GM18499 (cell line): ENCODE measurements at regions not wholly inside any gene's neighbourhood (a gene's known extent, or its start where the extent isn't known, plus 50 kb on each side); places are given as distances from the start of the nearest gene placed in this dataset.

Source experiments
- ATAC-seq: cut with Tn5 transposase; IDR thresholded peaks from one replicate; pipeline ENCODE4 v1.9.1; 2021; ENCODE audit warnings: moderate number of reproducible peaks; ENCODE audit not compliant: insufficient read depth, unreplicated experiment

- ATAC-seq: no peak
Observed at GRCh38 chr13:70363991-70364390, 255.7 kb upstream of the KLHL1 start.

- no peak for ATAC-seq
Observed at GRCh38 chr13:70362820-70363570, 254.7 kb upstream of the KLHL1 start.

- no peak for ATAC-seq
Observed at GRCh38 chr13:70357031-70357430, 248.8 kb upstream of the KLHL1 start.

- ATAC-seq: no peak
Observed at GRCh38 chr13:70353096-70353495, 244.8 kb upstream of the KLHL1 start.

GRCh38 chr13:70347947-70348620 is 239.8 kb upstream of the KLHL1 start:
- ATAC-seq: no peak

GRCh38 chr13:70339738-70340137 is 231.5 kb upstream of the KLHL1 start:
- no peak for ATAC-seq

- no peak for ATAC-seq
Observed at GRCh38 chr13:70338609-70339008, 230.4 kb upstream of the KLHL1 start.

GRCh38 chr13:70336866-70337265 is 228.6 kb upstream of the KLHL1 start:
- no peak for ATAC-seq

- ATAC-seq: no peak
Observed at GRCh38 chr13:70333752-70334151, 225.5 kb upstream of the KLHL1 start.

- ATAC-seq: no peak
Observed at GRCh38 chr13:70330697-70331361, 222.6 kb upstream of the KLHL1 start.

- ATAC-seq: no peak
Observed at GRCh38 chr13:70324519-70324918, 216.3 kb upstream of the KLHL1 start.

GRCh38 chr13:70311191-70311590 is 202.9 kb upstream of the KLHL1 start:
- no peak for ATAC-seq

- ATAC-seq: no peak
Observed at GRCh38 chr13:70310396-70311119, 202.3 kb upstream of the KLHL1 start.

- ATAC-seq: no peak
Observed at GRCh38 chr13:70297189-70297616, 189.0 kb upstream of the KLHL1 start.

- ATAC-seq: no peak
Observed at GRCh38 chr13:70284371-70284770, 176.1 kb upstream of the KLHL1 start.

GRCh38 chr13:70275841-70276240 is 167.6 kb upstream of the KLHL1 start:
- no peak for ATAC-seq

GRCh38 chr13:70255406-70255991 is 147.2 kb upstream of the KLHL1 start:
- ATAC-seq: no peak

- ATAC-seq: no peak
Observed at GRCh38 chr13:70253834-70254233, 145.6 kb upstream of the KLHL1 start.

GRCh38 chr13:70253411-70253810 is 145.2 kb upstream of the KLHL1 start:
- no peak for ATAC-seq

GRCh38 chr13:70249332-70250064 is 141.2 kb upstream of the KLHL1 start:
- no peak for ATAC-seq
